Endothelial cell of umbilical vein (primary cell): ENCODE measurements at regions not wholly inside any gene's neighbourhood (a gene's known extent, or its start where the extent isn't known, plus 50 kb on each side); places are given as distances from the start of the nearest gene placed in this dataset.

Experiments
- BruUV-seq: library from RNA; stranded (reverse); fragments of 400-500 nt; replicated peaks from 2 replicates; lab custom pipeline; 2021; lab: Mats Ljungman, UMichigan
- CTCF ChIA-PET: fragments of 300-600, 350-600 bp; sonication (Branson Sonifier 250); formaldehyde crosslinking; loops from one replicate; lab custom pipeline; 2021; ENCODE audit warnings: antibody characterized with exemption, inconsistent platforms; lab: Charles Lee
- POLR2A ChIA-PET: fragments of 300-600, 350-600 bp; sonication (Branson Sonifier 250); formaldehyde crosslinking; loops from one replicate; lab custom pipeline; 2021; ENCODE audit warnings: antibody characterized with exemption, inconsistent platforms; lab: Charles Lee
- DNase-seq: peaks from one replicate; pipeline ENCODE4 v3.0.0-alpha.2; 2011; ENCODE audit warnings: low read depth, low spot score
- FAIRE-seq: peaks from 2 replicates; lab custom pipeline; 2011; peaks lifted over from hg19 to GRCh38; lab: Jason Lieb, UNC
- H2AFZ ChIP-seq: 2 replicates; pipeline ENCODE4 v1.6.0; 2012; ENCODE audit warnings: low read depth, low read length, control low read depth, inconsistent platforms
- H3K27ac ChIP-seq: 2 replicates; pipeline ENCODE4 v1.5.1; 2011; ENCODE audit warnings: low read depth, mild to moderate bottlenecking, control low read depth, low read length, moderate library complexity; ENCODE audit not compliant: insufficient read depth
- H3K27me3 ChIP-seq, 2 experiments: 2 replicates each; pipeline versions ENCODE4 v1.6.0 to v1.6.1; 2011; ENCODE audit warnings: low read length in 2 of 2, mixed read lengths in 1 of 2; ENCODE audit not compliant: control insufficient read depth in 2 of 2, insufficient read depth in 2 of 2
- H3K36me3 ChIP-seq, 2 experiments: 2 replicates in 1 of 2; 3 replicates in 1 of 2; pipeline ENCODE4 v1.5.1; 2011; ENCODE audit warnings: low read length in 2 of 2, mild to moderate bottlenecking in 1 of 2, moderate library complexity in 1 of 2; ENCODE audit not compliant: control insufficient read depth in 2 of 2, insufficient read depth in 2 of 2; ENCODE audit errors: extremely low read depth in 1 of 2
- H3K4me1 ChIP-seq: 3 replicates; pipeline ENCODE4 v1.5.1; 2011; ENCODE audit warnings: mild to moderate bottlenecking, low read length; ENCODE audit not compliant: control insufficient read depth, insufficient read depth; ENCODE audit errors: extremely low read depth
- H3K4me2 ChIP-seq: 2 replicates; pipeline ENCODE4 v1.6.1; 2011; ENCODE audit warnings: low read length, control low read depth, mixed read lengths; ENCODE audit not compliant: insufficient read depth
- H3K4me3 ChIP-seq, 3 experiments: fragments of 200-600 bp in 1 of 3; sonication (generic), shearing (Covaris generic) in 1 of 3; replicated peaks in 1 of 3; 2 replicates each; pipeline ENCODE4 v1.5.1; 2011 to 2016; ENCODE audit warnings: control low read depth in 3 of 3, low read length in 3 of 3, mild to moderate bottlenecking in 2 of 3, inconsistent platforms in 1 of 3, low read depth in 1 of 3, moderate library complexity in 1 of 3; ENCODE audit not compliant: insufficient read depth in 1 of 3
- H3K79me2 ChIP-seq: 2 replicates; pipeline ENCODE4 v1.6.0; 2012; ENCODE audit warnings: low read length, inconsistent platforms; ENCODE audit not compliant: control insufficient read depth, insufficient read depth
- H3K9ac ChIP-seq: replicated peaks from 2 replicates; pipeline ENCODE3; 2011; ENCODE audit warnings: low read length, control low read depth; ENCODE audit not compliant: insufficient read depth; ENCODE audit errors: extremely low read depth
- H3K9me1 ChIP-seq: replicated peaks from 3 replicates; pipeline ENCODE4 v1.6.0; 2011; ENCODE audit warnings: mild to moderate bottlenecking, low read length; ENCODE audit not compliant: control insufficient read depth, insufficient read depth; ENCODE audit errors: extremely low read depth
- H3K9me3 ChIP-seq: replicated peaks from 2 replicates; pipeline ENCODE4 v1.5.1; 2012; ENCODE audit warnings: low read length, inconsistent platforms; ENCODE audit not compliant: control insufficient read depth, insufficient read depth
- H4K20me1 ChIP-seq: replicated peaks from 2 replicates; pipeline ENCODE3; 2011; ENCODE audit warnings: mild to moderate bottlenecking, low read length; ENCODE audit not compliant: control insufficient read depth, insufficient read depth; ENCODE audit errors: extremely low read depth
- CTCF ChIP-seq, 2 donors: IDR thresholded peaks; 1 replicate in 1 of 2; 2 replicates in 1 of 2; pipeline ENCODE4 v1.5.1; 2011; ENCODE audit warnings: low read length in 2 of 2, mild to moderate bottlenecking in 2 of 2, moderate library complexity in 2 of 2, control low read depth in 1 of 2, inconsistent platforms in 1 of 2, low read depth in 1 of 2; ENCODE audit not compliant: insufficient read depth in 1 of 2; ENCODE audit errors: extremely low read depth in 1 of 2
- EZH2 ChIP-seq: IDR thresholded peaks from 2 replicates; pipeline ENCODE4 v1.6.1; 2012; ENCODE audit warnings: borderline replicate concordance, low read depth, mild to moderate bottlenecking, moderate library complexity, low read length, inconsistent platforms; ENCODE audit not compliant: severe bottlenecking
- FOS ChIP-seq: IDR thresholded peaks from 2 replicates; pipeline ENCODE4 v1.6.1; 2011; ENCODE audit warnings: mild to moderate bottlenecking, low read length, moderate library complexity, borderline replicate concordance; ENCODE audit not compliant: insufficient read depth
- GATA2 ChIP-seq: IDR thresholded peaks from 2 replicates; pipeline ENCODE4 v1.7.0; 2011; ENCODE audit warnings: low read depth, mild to moderate bottlenecking, moderate library complexity, mixed read lengths, low read length; ENCODE audit not compliant: insufficient read length, insufficient read depth
- JUN ChIP-seq: IDR thresholded peaks from 2 replicates; pipeline ENCODE4 v1.6.1; 2011; ENCODE audit warnings: borderline replicate concordance, low read depth; ENCODE audit not compliant: insufficient read length, insufficient read depth
- MAX ChIP-seq: IDR thresholded peaks from 2 replicates; pipeline ENCODE4 v1.6.1; 2011; ENCODE audit not compliant: insufficient read depth, insufficient read length
- MYC ChIP-seq: IDR thresholded peaks from one replicate; pipeline ENCODE4 v1.6.1; 2011; ENCODE audit warnings: mild to moderate bottlenecking, low read depth, low read length
- POLR2A ChIP-seq: IDR thresholded peaks from 2 replicates; pipeline ENCODE4 v1.6.1; 2012; ENCODE audit warnings: low read depth, mild to moderate bottlenecking, control low read depth, low read length
- POLR2AphosphoS5 ChIP-seq: IDR thresholded peaks from 2 replicates; pipeline ENCODE4 v1.6.1; 2012; ENCODE audit warnings: low read depth, mild to moderate bottlenecking, control low read depth, low read length, moderate library complexity; ENCODE audit not compliant: insufficient read depth
- dilution Hi-C: fragments of 300-500 bp; cut with MboI; formaldehyde crosslinking; loops from one replicate; pipeline ENCODE4 v1.15.0; 2019; ENCODE audit warnings: low sequenced_read_pairs; ENCODE audit not compliant: extremely low pct_ligation_motif_present
- intact Hi-C: fragments of 100-400 bp; cut with micrococcal nuclease; formaldehyde crosslinking; loops from one replicate; pipeline ENCODE4 v1.10.0; 2022

GRCh38 chr6:27139756-27140579 lies 107.5 kb upstream of the PRSS16 start:
- intact Hi-C loops (loop anchor here (10.0 kb wide), 1 partner anchor 815 kb away; no protein-coding TSS in a partner anchor), dilution Hi-C loops (no loop called here)
- POLR2A ChIA-PET, result interaction anchor here (2.1 kb wide), 1 partner anchor 8 kb away, joined by 4 read pairs; no protein-coding TSS in a partner anchor
- peak overlapping the region; percentile 56 for H3K27ac ChIP-seq
- peaks cover 2% of the 10 kb centered on the region for H3K79me2 ChIP-seq
- H3K4me3 ChIP-seq, result peak overlapping the region; percentile 8 to 82 (median 41)
- FAIRE-seq (peak; percentile 47), DNase-seq (peak; percentile 44)
- H3K9ac ChIP-seq, result peak overlapping the region; percentile 89
- no peaks in the 10 kb centered on the region for H4K20me1 ChIP-seq
- H3K4me2 ChIP-seq, result peak overlapping the region; percentile 94
- no peaks in the 10 kb centered on the region for H3K9me1 ChIP-seq
- peak; percentile 51 for TF ChIP-seq POLR2A
- TF ChIP-seq FOS, result no peak
- CTCF ChIA-PET, result interaction anchor here (1.0 kb wide), 1 partner anchor 14 kb away, joined by 4 read pairs; no protein-coding TSS in a partner anchor
- H3K4me1 ChIP-seq, result peaks cover 16% of the 10 kb centered on the region
- H3K36me3 ChIP-seq, result no peaks in the 10 kb centered on the region
- peak overlapping the region; percentile 60 for H2AFZ ChIP-seq
- H3K27me3 ChIP-seq, result no peaks in the 10 kb centered on the region
- no TSS peak for BruUV-seq
- no peaks in the 10 kb centered on the region for H3K9me3 ChIP-seq

DNA sequence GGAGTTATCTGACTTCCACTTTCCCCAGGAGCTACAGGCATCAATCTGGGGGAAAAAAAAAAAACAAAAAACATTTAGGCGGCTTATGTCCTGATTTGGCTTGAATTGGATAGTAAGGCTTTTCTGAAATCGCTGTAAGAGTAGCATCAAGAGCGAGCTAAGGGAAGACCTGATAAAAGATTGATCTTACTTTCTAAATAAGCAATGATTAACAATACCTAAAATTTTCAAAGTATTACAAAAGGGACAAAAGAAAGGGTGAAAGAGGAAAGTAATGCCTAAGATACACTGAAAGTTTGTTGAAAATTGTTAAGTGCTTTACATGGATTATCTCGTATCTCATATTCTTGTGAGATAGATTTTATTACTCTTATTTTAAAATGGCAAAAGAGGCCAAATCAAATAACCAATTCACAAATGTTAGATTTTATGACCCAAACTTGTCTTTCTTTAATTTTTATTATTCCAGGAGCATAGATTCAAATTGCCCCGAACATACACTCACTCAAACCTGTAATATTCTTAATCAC lies 106.4 kb upstream of the PRSS16 start:
- FAIRE-seq, result no peak
- intact Hi-C loops (no loop called here), dilution Hi-C loops (no loop called here)
- no peak overlapping the region for H3K4me3 ChIP-seq
- peaks cover 21% of the 10 kb centered on the region for H3K4me1 ChIP-seq
- H3K9ac ChIP-seq, result no peak overlapping the region
- TF ChIP-seq GATA2 (no peak), MYC (no peak), CTCF (IDR thresholded peaks at IDR 0.05; ENCODE audit: extremely low read depth in 1 of 2, insufficient read depth in 1 of 2, low read depth in 1 of 2, low read length in 2 of 2) (no peak), JUN (no peak), MAX (no peak), POLR2A (no peak), EZH2 (no peak), FOS (no peak), POLR2AphosphoS5 (no peak)
- no peak overlapping the region for H3K27ac ChIP-seq
- H3K4me2 ChIP-seq, result no peak overlapping the region
- no peak for DNase-seq
- no peaks in the 10 kb centered on the region for H3K27me3 ChIP-seq
- no TSS peak for BruUV-seq
- peaks cover 2% of the 10 kb centered on the region for H3K79me2 ChIP-seq
- ChIA-PET CTCF (no interaction called here), POLR2A (no interaction called here)
- H3K9me3 ChIP-seq, result no peaks in the 10 kb centered on the region
- H4K20me1 ChIP-seq, result no peaks in the 10 kb centered on the region
- H3K36me3 ChIP-seq, result no peaks in the 10 kb centered on the region
- no peak overlapping the region for H2AFZ ChIP-seq
- no peaks in the 10 kb centered on the region for H3K9me1 ChIP-seq
